ENCODE measurements at regions not wholly inside any gene's neighbourhood (a gene's known extent, or its start where the extent isn't known, plus 50 kb on each side); places are given as distances from the start of the nearest gene placed in this dataset.

DNA sequence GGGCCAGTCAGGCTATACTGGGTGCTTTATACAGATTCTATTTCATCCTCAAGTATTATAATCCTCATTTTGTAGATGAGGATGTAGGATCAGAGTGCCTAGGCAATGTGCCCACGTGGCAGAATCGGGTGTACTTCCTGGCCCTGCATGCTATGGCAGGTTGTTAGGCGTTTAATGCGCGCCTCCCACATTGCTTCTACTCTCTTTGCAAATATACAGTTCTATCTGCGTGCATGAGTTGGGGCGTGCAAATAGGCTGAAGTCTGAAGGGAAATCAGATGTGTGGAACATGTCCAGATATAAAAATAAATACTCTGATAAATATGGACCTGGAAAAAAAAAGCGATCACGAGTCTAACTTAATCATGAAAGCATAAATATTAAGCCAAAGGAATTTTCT lies 194.7 kb upstream of the FMN2 start:
- DNase-seq: no peak

DNA sequence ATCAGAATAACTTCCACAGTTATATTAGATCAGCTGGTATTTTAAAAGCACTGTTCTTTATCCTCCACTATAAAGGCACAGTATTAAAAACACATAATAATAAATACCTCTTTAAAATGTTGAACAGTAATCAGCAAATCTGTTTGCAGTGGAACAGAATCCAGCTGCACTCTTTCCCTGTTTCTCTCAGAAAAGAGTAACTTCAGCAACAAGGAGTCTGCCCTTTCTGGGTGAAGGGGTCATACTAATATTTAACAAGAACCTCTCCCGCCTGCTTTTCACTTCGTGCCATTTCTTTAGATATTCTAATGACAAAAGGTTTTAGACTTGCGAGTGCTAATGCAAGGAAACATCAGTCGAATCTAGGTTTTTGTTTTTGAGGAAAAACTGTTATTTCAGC lies 194.2 kb upstream of the FMN2 start:
- DNase-seq: no peak

DNA sequence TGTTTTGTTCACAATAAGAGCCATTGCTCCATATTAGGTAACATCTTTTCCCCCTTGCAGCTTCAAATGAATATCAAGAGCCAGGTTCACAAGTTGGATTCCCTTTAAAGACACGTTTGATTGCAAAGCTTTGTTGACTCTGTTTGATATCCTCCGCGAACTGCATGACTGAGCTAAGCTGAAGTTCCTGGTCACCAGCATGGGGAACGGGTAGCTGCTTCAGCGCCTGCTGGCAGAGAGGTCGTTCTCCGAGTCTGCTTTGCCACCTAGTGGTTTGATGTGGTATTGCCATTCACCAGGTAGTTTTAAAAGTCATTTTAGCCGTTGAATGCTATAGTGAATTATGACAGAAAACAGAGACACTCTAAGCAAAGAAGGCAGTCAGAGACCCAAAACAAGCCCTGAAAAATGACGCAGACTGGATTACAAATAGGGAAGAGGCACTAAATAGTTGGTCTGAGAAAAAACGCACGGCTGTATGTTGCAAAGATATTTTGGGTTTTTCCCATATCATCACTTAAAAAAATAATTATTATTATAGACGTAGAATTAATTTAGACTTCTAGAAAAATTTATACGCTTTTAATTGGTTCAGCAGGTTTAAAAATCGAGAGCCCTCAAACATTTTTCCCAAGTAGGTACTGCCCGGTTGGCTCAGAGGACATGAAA lies 193.5 kb upstream of the FMN2 start:
- peak; percentile 55 to 60 for DNase-seq

DNA sequence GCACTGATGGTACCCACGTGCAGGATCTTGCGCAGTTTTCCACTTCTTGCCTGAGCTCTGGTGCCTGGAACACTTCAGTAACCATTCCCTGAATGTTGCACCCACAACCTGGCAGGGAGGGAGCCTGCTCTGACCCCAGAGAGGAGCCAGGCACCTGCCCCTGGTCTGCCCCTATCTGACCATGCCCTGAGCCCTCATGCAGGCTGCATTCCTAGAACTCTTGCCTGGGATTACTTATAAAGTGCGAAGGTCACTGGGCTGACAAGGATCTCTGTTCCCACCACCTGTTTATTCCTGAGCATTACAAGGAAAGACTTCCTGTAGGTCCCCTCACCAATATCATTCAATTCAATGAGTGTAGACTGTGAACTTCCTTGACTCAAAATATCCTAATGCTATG lies 191.9 kb upstream of the FMN2 start:
- no peak for DNase-seq

DNA sequence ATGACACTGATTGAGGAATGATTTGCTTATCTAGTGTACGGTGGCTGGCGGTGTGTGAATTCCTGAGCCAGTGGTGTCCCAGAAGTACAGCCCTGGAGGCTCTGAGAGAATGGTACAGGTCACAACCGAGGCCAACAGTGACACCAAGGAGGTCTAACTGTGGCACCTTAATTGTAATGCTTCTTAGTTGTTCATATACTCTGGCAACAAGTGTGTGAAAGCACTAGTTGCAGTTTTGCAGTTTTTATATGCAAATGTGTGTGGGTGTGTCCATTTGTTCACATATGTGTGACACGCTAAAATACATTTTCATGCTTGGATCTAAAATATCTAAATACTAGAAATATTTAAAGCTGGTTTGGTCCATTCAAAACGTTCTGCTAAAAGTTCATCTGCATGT lies 185.3 kb upstream of the FMN2 start:
- no peak for DNase-seq

DNA sequence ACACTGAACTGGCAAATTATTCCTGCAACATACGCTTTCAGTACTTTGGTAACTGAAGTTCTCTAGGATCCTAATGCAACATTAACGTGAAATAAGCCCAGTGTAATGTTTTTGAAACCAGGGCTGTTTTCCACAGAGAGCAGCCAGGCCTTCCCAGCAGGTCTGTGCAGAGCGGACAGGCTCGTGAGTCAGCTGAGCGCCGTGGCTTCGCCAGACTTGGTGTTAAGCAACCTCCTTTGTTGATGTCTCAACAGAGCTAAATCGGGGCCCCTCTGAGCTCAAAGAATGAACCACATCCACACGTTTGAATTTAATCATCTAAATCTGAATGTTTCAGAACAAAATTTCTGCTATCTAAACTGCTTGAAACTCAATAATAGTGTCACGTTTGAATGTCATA lies 181.8 kb upstream of the FMN2 start:
- DNase-seq: no peak

DNA sequence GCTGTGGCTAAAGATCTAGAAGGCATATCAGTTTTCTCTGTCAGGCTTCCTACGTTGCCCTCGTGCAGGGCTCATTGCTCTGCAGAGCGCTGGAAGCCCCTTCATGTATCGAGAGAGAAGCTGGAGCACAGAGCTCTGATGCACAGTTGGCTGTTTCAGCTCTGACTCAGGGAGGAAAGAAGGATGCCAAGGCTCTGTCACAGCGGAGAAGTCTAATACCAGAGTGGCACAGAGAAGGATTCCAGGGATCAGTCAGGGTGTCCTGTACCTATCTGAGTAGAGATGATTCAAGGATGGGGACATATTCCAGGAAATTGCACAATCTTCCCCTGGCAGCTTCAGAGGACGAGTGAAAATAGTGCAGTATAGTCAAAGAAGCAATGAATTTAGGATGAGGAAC lies 179.2 kb upstream of the FMN2 start:
- DNase-seq: no peak

DNA sequence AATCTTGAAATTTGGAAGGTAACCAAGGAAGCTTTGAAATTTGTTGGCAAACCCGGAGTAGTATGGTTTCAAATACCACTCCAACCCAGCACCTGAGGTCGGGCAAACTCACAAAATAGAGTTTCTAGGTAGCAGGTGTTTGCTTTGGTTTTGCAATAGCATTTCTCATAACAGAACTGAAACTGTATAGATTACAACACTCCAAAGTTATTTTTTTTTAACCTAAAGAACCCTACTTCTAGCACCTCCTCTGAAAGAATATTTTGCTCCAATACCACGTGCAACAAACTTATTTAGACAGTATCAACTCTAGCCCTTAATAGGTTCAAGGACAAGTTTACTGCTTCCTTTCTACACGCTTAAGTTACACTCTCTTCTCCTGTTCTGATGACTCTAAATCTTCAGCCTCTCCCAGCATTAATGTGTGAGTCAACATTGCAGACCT lies 178.5 kb upstream of the FMN2 start:
- DNase-seq: no peak

DNA sequence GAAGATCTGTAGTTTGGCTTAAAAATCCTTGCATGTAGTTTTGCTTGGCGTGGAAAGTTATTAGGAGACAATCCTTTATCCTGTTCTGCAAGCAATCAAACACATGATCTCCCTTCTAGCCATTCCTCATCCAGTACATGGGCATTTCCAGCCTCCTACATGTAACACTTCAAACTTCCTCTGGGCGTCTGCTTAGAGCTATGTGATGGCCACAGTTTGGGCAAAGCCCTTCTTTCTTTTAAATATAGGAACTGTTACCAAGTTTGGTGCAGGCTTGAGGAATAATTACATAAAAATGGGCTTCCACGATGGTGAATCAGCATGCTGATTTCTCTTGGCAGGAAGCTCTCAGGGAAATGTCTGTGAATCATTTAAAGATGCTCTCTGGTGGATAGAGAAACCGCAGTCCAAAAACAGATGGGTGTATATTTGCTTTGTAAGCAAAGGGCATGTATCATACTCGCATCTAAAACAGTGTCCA lies 176.9 kb upstream of the FMN2 start:
- no peak for DNase-seq

DNA sequence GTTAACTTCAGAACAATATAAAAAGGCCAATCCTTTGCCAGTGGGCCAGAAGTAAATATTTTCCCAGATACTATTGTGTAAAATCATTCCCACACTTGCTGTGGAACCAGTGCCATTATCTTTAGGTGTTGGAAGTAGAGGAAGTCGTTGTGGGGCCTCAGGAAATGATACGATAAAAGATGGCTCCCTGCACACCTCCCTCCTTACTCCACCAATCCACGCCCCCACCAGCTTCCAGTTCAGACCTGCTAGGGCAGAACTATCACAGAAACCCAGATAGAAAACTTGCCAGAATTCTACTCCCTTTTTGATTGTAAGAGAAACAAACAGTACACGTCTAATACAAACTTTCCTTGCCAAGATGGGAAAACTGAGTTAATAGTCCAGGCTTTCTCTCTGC lies 173.0 kb upstream of the FMN2 start:
- DNase-seq: no peak

DNA sequence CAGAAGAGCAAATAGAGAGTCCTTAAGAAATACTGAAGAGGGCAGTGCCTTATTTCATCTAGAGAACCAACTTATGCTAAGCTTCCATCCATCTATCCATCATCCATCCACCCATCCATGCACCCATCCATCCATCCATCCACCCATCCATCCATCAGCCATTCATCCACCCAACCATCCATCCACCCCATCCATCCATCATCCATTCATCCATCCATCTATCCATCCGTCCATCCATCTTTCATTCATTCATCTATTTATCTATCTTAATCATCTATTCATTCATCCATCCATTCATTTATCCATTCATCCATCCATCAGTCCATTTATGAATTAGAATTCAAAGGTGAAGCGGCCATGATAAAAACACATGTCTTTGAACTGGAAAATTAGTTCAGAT lies 171.5 kb upstream of the FMN2 start:
- no peak for DNase-seq

DNA sequence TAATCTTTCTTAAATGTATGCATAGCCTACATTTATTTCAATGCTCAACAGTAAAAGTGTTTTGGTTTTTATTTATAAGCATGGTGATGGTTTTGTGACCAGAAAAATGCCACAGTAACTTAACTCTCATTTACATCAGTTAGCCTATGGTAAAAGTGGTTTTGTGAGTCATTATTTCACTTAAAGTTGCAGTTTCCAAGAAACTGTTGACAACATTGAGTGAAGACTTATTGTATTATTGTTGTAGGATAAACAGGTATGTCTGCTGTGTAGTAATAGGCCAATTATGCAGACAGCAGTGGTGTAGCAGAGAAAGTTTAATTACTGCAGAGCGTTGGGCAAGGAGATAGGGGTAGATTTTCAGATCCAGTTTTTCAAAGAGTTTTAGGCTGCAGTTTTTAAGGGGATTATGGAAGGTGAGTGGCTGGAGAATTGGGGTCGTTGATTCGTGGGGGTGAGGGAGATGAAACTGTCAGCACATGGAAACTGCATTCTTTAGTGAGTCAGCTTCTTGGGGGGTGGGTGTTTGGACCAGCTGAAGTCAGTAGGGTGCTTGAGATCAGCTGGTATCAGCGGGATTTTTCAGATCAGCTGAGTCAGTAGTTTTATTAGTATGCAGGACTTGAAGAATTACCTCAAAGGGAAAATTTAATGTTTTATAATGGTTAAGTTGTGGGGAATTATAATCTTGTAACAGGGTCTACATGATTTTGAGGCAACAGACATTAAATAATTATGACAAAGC lies 168.7 kb upstream of the FMN2 start:
- DNase-seq: no peak

DNA sequence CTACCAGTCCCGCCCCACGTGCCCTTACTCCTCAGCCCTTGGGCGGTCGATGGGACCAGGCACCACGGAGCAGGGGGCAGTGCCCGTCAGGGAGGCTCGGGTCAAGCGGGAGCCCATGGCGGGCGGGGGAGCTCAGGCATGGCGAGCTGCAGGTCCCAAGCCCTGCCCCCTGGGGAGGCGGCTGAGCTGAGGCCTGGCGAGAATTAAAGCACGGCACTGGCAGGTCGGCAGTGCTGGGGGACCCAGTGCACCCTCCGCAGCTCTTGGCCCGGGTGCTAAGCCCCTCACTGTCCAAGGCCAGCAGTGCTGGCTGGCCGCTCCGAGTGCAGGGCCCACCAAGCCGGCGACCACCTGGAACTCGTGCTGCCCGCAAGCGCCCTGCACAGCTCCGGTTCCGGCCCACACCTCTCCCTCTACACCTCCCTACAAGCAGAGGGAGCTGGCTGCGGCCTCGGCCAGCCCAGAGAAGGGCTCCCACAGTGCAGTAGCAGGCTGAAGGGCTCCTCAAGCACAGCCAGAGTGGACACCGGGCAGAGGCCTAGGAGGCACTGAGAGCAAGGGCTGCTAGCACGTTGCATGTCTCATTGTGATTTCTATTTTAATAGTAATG lies 166.8 kb upstream of the FMN2 start:
- DNase-seq: no peak

DNA sequence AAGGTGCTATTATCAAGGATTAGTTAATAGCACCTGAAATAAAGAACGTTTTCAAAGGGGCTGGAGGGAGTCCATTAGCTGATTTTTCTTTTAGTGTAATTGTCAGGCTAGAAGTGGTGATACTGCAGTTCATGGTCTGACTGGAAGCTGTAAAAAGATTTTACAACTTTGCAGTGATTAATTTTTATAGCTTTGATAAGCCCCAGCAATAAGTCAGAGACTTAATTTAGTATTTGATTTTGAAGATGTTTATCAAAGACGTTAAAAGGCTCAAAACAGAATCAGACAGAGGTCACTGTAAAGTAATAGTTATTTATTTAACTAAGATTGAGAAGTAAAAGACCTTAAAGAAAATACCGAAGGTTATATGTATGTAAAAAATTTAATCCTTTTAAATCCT lies 165.5 kb upstream of the FMN2 start:
- no peak for DNase-seq

DNA sequence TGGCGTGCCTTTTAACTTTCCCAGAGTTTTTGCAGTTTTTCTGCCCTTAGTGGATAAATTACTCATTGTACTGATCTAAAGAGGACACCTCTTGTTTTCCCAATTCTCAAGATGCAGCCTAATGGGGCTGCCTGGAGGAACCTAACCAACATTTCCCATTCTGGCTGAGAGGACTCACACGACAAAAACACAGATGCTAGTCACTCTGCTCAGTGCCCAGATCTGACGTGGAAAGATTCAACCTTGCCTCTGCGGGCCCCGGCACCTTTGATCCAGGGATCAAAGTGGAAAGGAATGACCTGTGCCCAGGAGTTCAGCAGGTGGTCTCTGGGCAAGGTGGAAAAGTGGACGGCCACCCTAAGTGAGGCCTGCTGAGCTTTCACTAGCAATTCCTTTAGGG lies 162.4 kb upstream of the FMN2 start:
- no peak for DNase-seq

DNA sequence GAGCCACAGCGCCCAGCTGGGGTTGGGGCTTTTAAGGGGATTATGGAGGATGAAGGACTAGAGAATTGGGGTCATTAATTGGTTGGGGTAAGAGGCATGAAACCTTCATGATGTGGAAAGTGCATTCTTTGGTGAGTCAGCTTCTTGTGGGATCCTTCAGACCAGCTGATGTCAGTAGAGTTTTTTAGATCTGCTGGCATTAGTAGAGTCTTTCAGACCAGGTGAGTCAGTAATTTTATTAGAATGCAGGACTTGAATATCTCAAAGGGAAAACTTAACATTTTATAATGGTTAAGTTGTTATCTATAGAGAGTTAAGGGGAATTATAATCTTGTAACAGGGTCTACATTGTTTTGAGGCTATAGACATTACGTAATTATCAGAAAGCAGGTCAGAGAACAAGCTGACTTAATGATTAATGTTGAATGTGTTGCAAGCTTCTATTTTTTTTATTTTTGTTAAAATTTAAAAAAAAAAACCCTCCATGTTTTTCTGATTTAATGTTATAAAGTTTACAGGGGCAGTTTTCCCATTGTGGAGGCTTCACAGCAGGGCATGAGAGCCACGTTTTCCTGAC lies 160.9 kb upstream of the FMN2 start:
- DNase-seq: no peak

DNA sequence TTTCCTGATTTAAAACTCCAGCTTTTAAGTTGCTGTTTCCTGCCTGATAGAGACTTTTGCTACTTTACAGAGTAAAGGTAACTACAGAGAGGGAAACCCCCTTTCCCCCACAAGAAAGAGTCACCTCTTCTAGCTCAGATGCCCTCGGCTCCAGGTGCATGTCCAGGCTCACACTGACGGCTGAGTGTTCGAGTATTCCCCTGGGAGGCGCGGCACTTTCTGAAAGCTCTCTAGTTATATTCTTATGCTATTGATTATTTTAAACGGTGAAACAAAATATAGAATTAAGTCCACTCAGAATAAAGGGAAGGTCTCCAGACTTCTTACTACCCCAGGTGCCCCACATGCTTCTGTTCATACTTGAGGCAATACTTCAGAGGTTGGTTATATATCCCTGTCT lies 160.3 kb upstream of the FMN2 start:
- DNase-seq: no peak

DNA sequence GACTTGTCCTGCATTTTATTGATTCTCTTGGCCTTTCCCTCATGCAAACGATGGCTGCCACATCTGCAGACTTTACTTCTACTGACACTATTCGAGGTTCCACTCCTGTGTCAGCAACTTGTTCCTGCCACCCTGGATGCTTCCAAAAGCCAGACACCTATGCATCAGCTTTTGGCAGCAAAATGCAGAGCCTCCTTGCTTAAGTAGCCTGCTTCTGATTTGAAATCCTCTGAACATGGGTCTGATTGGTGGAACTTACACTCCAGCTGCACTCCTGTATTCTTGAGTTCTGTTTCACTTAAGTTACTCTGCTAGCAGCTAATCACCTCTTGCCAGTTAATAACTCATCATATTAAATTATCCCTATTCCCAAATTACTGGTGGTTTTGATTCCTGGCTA lies 152.1 kb upstream of the FMN2 start:
- no peak for DNase-seq

DNA sequence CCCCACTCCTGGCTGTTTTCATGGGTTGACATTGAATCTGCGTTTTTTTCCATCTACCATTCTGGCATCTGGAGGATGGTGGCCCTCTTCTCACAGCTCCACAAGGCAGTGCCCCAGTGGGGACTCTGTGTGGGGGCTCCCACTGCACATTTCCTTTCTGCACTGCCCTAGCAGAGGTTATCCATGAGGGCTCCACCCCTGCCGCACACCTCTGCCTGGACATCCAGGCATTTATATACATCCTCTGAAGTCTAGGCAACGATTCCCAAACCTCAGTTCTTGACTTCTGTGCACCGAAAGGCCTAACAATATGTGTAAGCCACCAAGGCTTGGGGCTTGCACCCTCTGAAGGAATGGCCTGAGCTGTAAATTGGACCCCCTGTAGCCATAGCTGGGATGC lies 147.9 kb upstream of the FMN2 start:
- no peak for DNase-seq

DNA sequence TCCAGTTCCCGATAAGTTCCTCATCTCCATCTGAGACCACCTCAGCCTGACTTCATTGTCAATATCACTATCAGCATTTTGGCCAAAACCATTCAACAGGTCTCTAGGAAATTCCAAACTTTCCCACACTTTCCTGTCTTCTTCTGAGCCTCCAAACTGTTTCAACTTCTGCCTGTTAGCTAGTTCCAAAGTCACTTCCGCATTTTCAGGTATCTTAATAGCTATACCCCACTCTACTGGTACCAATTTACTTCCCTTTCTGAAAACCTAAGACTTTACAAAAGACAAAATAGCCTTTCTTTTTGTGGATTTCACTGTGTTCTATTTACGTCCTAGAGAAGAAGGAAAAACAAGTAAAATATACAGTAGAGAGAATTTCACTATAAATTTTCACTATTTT lies 147.0 kb upstream of the FMN2 start:
- no peak for DNase-seq

DNA sequence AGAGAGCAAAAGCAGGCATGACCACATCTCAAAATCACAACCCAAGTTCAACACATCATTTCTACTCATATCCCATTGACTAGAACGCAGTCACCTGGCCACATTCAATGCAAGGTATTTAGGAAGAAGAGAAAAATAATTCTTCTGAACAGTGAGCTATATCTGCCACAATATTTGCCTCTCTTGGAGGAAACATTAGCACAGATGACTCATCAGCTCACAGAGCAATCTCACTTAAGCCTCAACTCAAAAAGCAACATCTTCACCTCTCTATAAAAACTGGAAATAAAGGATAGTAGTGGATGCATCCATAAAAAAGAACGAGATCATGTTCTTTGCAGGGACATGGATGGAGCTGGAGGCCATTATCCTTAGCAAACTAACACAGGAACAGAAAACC lies 143.9 kb upstream of the FMN2 start:
- DNase-seq: no peak

DNA sequence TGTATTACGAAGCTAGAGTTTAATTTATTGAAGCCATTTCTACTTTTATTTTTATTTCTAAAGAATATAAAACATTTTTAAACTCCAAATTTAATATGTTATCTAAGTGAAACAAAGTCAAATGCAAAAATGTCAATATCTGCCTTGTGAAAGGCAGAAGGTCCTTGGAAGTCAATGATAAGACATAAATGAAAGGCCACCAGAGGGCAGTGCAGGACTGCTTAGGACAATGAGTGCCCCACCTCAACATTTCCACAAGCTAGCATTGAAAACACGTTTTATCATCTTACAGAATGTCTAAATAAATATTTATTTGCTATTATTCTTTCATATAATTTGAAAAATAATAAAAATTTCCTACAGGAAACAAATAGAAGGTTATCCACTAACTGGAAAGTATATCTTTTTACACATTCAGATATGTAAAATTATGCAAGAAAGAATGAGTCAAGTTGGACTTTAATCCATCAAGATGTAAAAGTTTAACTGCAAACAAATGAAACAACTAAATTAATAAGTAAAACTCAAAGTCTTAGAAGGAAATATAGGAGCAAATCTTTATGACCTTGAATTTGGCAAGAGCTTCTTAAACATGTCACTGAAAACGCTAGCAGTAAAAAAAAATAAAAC lies 140.1 kb upstream of the FMN2 start:
- DNase-seq: peak; percentile 9 to 27
